Liver (tissue), 3 donors: ENCODE measurements at regions not wholly inside any gene's neighbourhood (a gene's known extent, or its start where the extent isn't known, plus 50 kb on each side); places are given as distances from the start of the nearest gene placed in this dataset.

Source experiments
- ATF3 ChIP-seq: IDR thresholded peaks from 2 replicates; pipeline ENCODE4 v1.6.1; 2016; ENCODE audit warnings: antibody characterized with exemption
- JUND ChIP-seq, 2 donors: IDR thresholded peaks; 2 replicates each; pipeline ENCODE4 v1.6.1; 2016; ENCODE audit warnings: antibody characterized with exemption in 2 of 2
- RAD21 ChIP-seq, 2 donors: IDR thresholded peaks; 2 replicates each; pipeline ENCODE4 v1.6.1; 2016; ENCODE audit warnings: antibody characterized with exemption in 2 of 2, mild to moderate bottlenecking in 2 of 2
- TAF1 ChIP-seq: conservative IDR thresholded peaks from 2 replicates; pipeline ENCODE4 v1.6.1; 2016; ENCODE audit warnings: antibody characterized with exemption, mild to moderate bottlenecking
- YY1 ChIP-seq: IDR thresholded peaks from 2 replicates; pipeline ENCODE4 v1.6.1; 2016; ENCODE audit warnings: antibody characterized with exemption, mild to moderate bottlenecking
- TF ChIP-seq, protein P1 (sequence below): fragments of 150-350 bp; IDR thresholded peaks from 2 replicates; pipeline ENCODE4 v1.5.1; 2017; ENCODE audit warnings: improper control_type of control experiment, low read depth, low read length; ENCODE audit not compliant: missing input control
- TF ChIP-seq, protein P2 (sequence below): IDR thresholded peaks from 2 replicates; pipeline ENCODE4 v1.6.1; 2016; ENCODE audit warnings: antibody characterized with exemption
- TF ChIP-seq, protein P3 (sequence below): IDR thresholded peaks from 2 replicates; pipeline ENCODE4 v1.6.1; 2016; ENCODE audit warnings: antibody characterized with exemption, mild to moderate bottlenecking
- donor health status: healthy.
- donor health status: healthy.

DNA sequence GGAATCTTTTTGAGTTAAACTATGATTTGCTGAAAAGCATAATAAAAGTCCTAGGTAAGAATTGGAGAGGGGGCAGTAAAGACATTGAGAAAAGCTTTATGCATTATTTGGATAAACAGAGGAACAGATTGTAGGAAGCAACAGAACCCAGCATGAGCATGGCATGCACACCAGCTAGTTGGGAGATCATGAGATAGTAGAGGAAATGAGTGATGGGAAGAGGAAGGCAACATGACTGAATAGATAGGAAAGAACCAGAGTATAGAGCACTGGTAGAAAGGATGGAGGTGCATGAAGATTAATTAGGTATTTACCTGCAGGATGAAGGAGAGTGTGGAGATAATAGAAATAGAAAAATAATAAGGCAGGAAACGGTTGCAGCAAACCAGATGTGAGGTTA lies 248.5 kb upstream of the LMO3 start:
- TF ChIP-seq, protein P1, sequence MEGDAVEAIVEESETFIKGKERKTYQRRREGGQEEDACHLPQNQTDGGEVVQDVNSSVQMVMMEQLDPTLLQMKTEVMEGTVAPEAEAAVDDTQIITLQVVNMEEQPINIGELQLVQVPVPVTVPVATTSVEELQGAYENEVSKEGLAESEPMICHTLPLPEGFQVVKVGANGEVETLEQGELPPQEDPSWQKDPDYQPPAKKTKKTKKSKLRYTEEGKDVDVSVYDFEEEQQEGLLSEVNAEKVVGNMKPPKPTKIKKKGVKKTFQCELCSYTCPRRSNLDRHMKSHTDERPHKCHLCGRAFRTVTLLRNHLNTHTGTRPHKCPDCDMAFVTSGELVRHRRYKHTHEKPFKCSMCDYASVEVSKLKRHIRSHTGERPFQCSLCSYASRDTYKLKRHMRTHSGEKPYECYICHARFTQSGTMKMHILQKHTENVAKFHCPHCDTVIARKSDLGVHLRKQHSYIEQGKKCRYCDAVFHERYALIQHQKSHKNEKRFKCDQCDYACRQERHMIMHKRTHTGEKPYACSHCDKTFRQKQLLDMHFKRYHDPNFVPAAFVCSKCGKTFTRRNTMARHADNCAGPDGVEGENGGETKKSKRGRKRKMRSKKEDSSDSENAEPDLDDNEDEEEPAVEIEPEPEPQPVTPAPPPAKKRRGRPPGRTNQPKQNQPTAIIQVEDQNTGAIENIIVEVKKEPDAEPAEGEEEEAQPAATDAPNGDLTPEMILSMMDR, result no peak
- TF ChIP-seq, protein P2, sequence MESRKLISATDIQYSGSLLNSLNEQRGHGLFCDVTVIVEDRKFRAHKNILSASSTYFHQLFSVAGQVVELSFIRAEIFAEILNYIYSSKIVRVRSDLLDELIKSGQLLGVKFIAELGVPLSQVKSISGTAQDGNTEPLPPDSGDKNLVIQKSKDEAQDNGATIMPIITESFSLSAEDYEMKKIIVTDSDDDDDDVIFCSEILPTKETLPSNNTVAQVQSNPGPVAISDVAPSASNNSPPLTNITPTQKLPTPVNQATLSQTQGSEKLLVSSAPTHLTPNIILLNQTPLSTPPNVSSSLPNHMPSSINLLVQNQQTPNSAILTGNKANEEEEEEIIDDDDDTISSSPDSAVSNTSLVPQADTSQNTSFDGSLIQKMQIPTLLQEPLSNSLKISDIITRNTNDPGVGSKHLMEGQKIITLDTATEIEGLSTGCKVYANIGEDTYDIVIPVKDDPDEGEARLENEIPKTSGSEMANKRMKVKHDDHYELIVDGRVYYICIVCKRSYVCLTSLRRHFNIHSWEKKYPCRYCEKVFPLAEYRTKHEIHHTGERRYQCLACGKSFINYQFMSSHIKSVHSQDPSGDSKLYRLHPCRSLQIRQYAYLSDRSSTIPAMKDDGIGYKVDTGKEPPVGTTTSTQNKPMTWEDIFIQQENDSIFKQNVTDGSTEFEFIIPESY, result no peak
- TF ChIP-seq, protein P3, sequence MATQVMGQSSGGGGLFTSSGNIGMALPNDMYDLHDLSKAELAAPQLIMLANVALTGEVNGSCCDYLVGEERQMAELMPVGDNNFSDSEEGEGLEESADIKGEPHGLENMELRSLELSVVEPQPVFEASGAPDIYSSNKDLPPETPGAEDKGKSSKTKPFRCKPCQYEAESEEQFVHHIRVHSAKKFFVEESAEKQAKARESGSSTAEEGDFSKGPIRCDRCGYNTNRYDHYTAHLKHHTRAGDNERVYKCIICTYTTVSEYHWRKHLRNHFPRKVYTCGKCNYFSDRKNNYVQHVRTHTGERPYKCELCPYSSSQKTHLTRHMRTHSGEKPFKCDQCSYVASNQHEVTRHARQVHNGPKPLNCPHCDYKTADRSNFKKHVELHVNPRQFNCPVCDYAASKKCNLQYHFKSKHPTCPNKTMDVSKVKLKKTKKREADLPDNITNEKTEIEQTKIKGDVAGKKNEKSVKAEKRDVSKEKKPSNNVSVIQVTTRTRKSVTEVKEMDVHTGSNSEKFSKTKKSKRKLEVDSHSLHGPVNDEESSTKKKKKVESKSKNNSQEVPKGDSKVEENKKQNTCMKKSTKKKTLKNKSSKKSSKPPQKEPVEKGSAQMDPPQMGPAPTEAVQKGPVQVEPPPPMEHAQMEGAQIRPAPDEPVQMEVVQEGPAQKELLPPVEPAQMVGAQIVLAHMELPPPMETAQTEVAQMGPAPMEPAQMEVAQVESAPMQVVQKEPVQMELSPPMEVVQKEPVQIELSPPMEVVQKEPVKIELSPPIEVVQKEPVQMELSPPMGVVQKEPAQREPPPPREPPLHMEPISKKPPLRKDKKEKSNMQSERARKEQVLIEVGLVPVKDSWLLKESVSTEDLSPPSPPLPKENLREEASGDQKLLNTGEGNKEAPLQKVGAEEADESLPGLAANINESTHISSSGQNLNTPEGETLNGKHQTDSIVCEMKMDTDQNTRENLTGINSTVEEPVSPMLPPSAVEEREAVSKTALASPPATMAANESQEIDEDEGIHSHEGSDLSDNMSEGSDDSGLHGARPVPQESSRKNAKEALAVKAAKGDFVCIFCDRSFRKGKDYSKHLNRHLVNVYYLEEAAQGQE, result no peak
- no peak for TF ChIP-seq ATF3
- TF ChIP-seq TAF1, result no peak
- no peak for TF ChIP-seq RAD21 (IDR thresholded peaks at IDR 0.05)
- no peak for TF ChIP-seq JUND (IDR thresholded peaks at IDR 0.05)
- no peak for TF ChIP-seq YY1
